HG03060 (cell line): ENCODE measurements at regions not wholly inside any gene's neighbourhood (a gene's known extent, or its start where the extent isn't known, plus 50 kb on each side); places are given as distances from the start of the nearest gene placed in this dataset.

Source experiments
- ATAC-seq: cut with Tn5 transposase; IDR thresholded peaks from one replicate; pipeline ENCODE4 v1.9.1; 2021; ENCODE audit warnings: low read depth, moderate number of reproducible peaks; ENCODE audit not compliant: unreplicated experiment

DNA sequence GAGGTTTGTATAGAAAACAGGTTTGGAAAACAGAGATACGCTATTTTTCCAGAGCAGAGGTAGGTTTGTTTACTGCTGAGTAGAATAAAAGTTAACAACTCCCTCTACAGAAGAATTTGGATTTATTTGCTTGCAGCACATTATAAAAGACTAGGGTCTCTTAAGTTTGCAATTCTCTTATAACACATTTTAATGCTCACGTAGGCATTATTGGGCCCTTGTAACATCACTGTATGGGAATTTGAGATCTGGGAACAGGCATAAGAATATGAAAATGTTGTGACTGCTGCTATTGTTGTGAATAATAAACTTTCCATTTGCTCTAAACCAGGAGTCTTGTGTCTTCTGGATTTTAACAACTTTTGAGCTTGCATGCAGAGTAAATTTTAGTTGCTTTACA is 128.3 kb upstream of the CADM2 start:
- no peak for ATAC-seq

DNA sequence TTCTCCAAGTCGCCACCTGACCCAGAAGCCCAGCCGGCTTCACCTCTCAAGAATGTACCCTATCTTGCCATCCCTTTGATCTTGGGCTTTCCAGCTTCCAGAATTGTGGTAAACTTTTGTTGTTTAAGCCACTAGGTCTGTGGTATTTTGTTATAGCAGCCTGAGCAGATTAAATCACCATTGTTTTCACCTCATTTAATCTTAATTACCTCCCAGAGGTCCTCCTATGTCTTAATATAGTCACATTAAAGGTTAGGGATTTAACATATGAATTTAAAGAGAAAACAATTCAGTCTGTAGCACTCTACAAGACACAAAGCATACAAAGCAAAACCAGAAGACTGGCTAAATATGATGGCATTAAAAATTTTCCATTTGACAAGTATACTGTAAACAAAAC is 123.4 kb upstream of the CADM2 start:
- ATAC-seq: no peak

DNA sequence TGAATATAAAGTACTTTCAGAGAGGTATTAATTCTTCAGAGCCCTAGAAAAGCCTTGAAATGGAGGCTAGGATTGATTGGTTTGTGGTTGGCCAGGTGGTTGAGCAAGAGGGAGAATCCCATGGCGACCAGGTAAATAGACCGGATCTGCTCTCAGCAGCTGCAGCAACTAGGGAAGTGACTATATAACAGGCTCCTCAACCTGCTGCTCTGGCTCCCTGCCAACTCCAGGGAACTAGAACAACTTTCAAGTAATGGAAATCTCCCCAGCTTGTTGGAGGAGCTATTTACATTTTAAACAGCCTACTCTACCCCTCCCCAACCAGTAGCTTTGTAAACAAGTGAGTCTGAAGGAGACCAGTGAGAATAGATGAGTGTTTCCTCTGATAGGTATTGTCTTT is 121.8 kb upstream of the CADM2 start:
- ATAC-seq: no peak

- ATAC-seq: no peak
These were observed 81.7 kb upstream of the CADM2 start for GRCh38 chr3:84877092-84877491.

- no peak for ATAC-seq
These were observed 77.5 kb upstream of the CADM2 start for GRCh38 chr3:84881288-84881687.

- ATAC-seq: no peak
These were observed 73.4 kb upstream of the CADM2 start for GRCh38 chr3:84885199-84885882.

DNA sequence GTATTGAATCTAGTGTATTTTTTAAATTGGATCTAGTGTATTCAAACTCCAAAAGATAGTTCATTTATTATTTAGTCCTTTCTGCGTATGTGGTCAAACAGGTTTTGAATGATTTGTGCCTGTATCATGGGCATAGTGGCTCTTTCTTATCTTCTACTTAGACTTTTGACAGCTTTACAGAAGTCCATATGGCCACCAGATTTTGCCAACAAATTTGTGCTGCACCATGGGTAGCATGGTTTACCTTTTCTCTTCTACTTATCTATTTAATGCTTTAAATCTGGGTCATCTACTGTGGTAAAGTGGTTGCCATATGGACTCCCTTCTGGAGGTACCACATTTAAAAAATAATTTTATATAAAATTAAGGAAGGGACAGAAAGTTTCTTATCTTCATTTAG is 66.9 kb upstream of the CADM2 start:
- ATAC-seq: no peak

DNA sequence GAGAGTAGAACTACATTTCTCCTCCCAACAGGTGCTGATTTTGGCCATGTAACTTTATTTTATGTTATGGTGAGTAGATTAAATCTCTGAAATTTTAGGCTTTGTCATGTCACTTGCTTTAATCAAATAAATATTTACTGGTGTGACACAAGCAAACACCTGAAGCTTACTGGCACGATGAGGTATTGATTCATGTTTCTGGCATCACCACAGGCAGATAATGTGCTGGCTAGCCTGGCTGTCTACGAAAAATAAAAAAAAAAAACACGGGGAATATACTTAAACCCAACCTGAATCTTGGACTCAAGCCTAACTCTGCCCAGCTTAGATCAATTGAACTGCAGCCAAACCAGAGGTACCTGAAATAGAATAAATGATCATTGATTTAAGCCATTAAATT is 65.6 kb upstream of the CADM2 start:
- no peak for ATAC-seq

GRCh38 chr3:84904212-84904611 is 54.6 kb upstream of the CADM2 start:
- ATAC-seq: no peak

DNA sequence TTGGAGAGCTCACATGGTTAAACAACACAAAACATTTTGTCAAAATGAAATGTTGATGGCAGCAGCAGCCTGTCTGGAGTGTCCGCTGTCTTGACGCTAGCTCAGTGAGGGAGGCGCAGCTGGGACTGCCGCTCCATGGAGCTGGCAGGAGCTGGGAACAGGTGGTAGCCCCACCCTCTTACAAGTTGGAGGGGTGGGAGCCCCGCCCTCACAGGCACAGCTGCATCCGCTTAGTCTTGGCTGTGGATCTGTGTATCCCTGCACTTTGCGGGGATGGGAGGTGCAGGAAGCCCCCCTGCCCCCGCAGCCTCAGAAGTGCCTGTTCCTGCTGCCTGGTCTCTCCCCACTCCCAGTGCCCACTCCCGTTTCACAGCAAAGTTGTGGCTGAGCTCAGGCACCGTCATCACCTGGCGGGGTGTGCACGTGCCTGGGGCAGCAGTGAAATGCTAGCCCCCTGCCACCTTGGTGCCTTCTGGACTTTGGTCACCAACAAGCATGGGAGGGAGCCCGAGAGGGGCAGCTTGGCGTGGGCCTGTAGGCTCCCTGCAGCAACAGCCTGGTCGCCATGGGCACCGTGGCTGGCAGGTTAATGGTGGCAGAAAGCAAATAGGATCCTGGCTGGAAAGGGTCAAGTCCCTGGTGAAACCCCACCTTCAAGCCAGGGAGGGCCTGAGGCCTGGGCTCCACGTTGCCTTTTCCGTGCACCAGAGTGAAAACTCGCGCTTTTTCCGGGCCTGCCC is 53.8 kb upstream of the CADM2 start:
- ATAC-seq: no peak

- ATAC-seq: no peak
These were observed 53.3 kb upstream of the CADM2 start for GRCh38 chr3:84905556-84905920.

GRCh38 chr3:84906065-84906464 is 52.7 kb upstream of the CADM2 start:
- no peak for ATAC-seq
